GM23248 (cell line): ENCODE measurements at regions not wholly inside any gene's neighbourhood (a gene's known extent, or its start where the extent isn't known, plus 50 kb on each side); places are given as distances from the start of the nearest gene placed in this dataset.

Experiments
- EZH2 ChIP-seq: fragments of 200-600 bp; sonication (generic); IDR thresholded peaks from 2 replicates; pipeline ENCODE4 v1.6.1; 2018; ENCODE audit warnings: antibody characterized with exemption, mild to moderate bottlenecking; ENCODE audit not compliant: insufficient read depth, poor library complexity, severe bottlenecking
- EZH2phosphoT487 ChIP-seq: fragments of 200-600 bp; sonication (generic); IDR thresholded peaks from 2 replicates; pipeline ENCODE4 v1.6.1; 2018; ENCODE audit warnings: antibody characterized with exemption, moderate library complexity, mild to moderate bottlenecking, low read depth; ENCODE audit not compliant: insufficient read depth

DNA sequence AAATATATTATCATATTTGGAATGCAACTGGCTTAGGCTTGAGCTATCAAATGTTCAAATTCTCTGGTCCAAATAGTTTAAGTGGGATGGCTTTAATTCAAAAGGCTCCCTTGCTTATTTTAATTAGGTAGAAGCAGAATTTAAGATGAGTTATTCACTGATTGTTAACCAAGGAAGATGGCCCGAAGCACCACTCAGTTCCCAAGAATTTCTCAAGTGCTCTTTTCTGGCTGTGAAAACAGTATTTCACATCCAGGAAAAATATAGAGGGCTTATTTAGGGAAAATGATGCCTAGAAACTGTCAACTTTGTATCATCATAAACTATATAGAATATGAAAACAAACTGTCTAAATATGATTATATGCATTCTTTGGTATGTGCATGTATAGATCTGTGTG lies 246.5 kb upstream of the SFRP2 start:
- TF ChIP-seq EZH2phosphoT487 (no peak), EZH2 (no peak)
